PC-3 (cell line): ENCODE measurements at regions not wholly inside any gene's neighbourhood (a gene's known extent, or its start where the extent isn't known, plus 50 kb on each side); places are given as distances from the start of the nearest gene placed in this dataset.

ENCODE experiments used
- ATAC-seq: fragments of 200-7000 bp; cut with Tn5 transposase; 2 replicates; pipeline ENCODE4 v1.9.1; 2020; ENCODE audit warnings: mild to moderate bottlenecking, moderate library complexity
- BruUV-seq: library from RNA; stranded (reverse); fragments of 400-500 nt; replicated peaks from 2 replicates; lab custom pipeline; 2021; lab: Mats Ljungman, UMichigan
- CTCF ChIA-PET: fragments of 300-600 bp; sonication (Branson Sonifier 250); formaldehyde crosslinking; loops from one replicate; lab custom pipeline; 2022; ENCODE audit warnings: antibody characterized with exemption; lab: Charles Lee
- POLR2A ChIA-PET: fragments of 300-600 bp; sonication (Branson Sonifier 250); formaldehyde crosslinking; loops from one replicate; lab custom pipeline; 2022; ENCODE audit warnings: antibody characterized with exemption; ENCODE audit not compliant: unreplicated experiment; lab: Charles Lee
- DNase-seq: peaks from one replicate; pipeline ENCODE4 v3.0.0-alpha.2; 2015
- H2AFZ ChIP-seq: fragments of 300-600 bp; sonication (generic); 2 replicates; pipeline ENCODE4 v1.6.0; 2016; ENCODE audit warnings: antibody characterized with exemption, low read length
- H3F3A ChIP-seq: fragments of 300-600 bp; sonication (generic); one replicate; pipeline ENCODE4 v1.6.0; 2017; ENCODE audit warnings: antibody characterized with exemption, low read length, control low read depth, mild to moderate bottlenecking; ENCODE audit not compliant: unreplicated experiment
- H3K27ac ChIP-seq: fragments of 300-600 bp; sonication (generic); 2 replicates; pipeline ENCODE4 v1.5.1; 2016; ENCODE audit warnings: mild to moderate bottlenecking, low read length
- H3K27me3 ChIP-seq: fragments of 300-600 bp; sonication (generic); 2 replicates; pipeline ENCODE4 v1.6.1; 2016; ENCODE audit warnings: low read length, mixed read lengths
- H3K36me3 ChIP-seq: fragments of 300-600 bp; sonication (generic); 2 replicates; pipeline ENCODE4 v1.6.1; 2016; ENCODE audit warnings: low read depth, mixed run types, low read length, mixed read lengths
- H3K4me1 ChIP-seq: fragments of 300-600 bp; sonication (generic); 2 replicates; pipeline ENCODE4 v1.5.1; 2016; ENCODE audit warnings: low read length; ENCODE audit not compliant: insufficient read depth
- H3K4me2 ChIP-seq: fragments of 300-600 bp; sonication (generic); 2 replicates; pipeline ENCODE4 v1.6.0; 2016; ENCODE audit warnings: low read length
- H3K4me3 ChIP-seq: fragments of 300-600 bp; sonication (generic); 2 replicates; pipeline ENCODE4 v1.5.1; 2016; ENCODE audit warnings: mild to moderate bottlenecking, low read length, mixed read lengths
- H3K79me2 ChIP-seq: fragments of 300-600 bp; sonication (generic); 2 replicates; pipeline ENCODE4 v1.6.1; 2017; ENCODE audit warnings: low read length, mixed read lengths
- H3K9ac ChIP-seq: fragments of 300-600 bp; sonication (generic); 2 replicates; pipeline ENCODE4 v1.6.0; 2016; ENCODE audit warnings: mild to moderate bottlenecking, low read length
- H3K9me2 ChIP-seq: fragments of 300-600 bp; sonication (generic); replicated peaks from 2 replicates; pipeline ENCODE4 v1.6.1; 2016; ENCODE audit warnings: mixed run types, low read length, mixed read lengths
- H3K9me3 ChIP-seq: fragments of 300-600 bp; sonication (generic); 2 replicates; pipeline ENCODE4 v1.6.1; 2016; ENCODE audit warnings: low read length, mixed read lengths
- H4K20me1 ChIP-seq: fragments of 300-600 bp; sonication (generic); 2 replicates; pipeline ENCODE4 v1.6.1; 2016; ENCODE audit warnings: low read length, mixed read lengths
- EZH2 ChIP-seq: fragments of 300-600 bp; sonication (generic); IDR thresholded peaks from one replicate; pipeline ENCODE4 v1.6.1; 2017; ENCODE audit warnings: antibody characterized with exemption, mild to moderate bottlenecking, low read length; ENCODE audit not compliant: unreplicated experiment
- EZH2phosphoT487 ChIP-seq: fragments of 300-600 bp; sonication (generic); IDR thresholded peaks from 2 replicates; pipeline ENCODE4 v1.6.1; 2018; ENCODE audit warnings: mild to moderate bottlenecking, antibody characterized with exemption, low read length, borderline replicate concordance
- intact Hi-C: fragments of 100-400 bp; cut with micrococcal nuclease; formaldehyde crosslinking; loops from 2 replicates; pipeline ENCODE4 v1.9.0; 2023
- TF ChIP-seq, protein P1 (sequence below): fragments of 300-600 bp; sonication (generic); conservative IDR thresholded peaks from 2 replicates; pipeline ENCODE4 v1.5.1; 2017; ENCODE audit warnings: antibody characterized with exemption, low read depth, mild to moderate bottlenecking, low read length

GRCh38 chr12:72738811-72739210, 466.6 kb downstream of the TRHDE start:
- Histone ChIP-seq H3F3A (no peaks in the 10 kb centered on the region), H3K9me2 (no peaks in the 10 kb centered on the region)

DNA sequence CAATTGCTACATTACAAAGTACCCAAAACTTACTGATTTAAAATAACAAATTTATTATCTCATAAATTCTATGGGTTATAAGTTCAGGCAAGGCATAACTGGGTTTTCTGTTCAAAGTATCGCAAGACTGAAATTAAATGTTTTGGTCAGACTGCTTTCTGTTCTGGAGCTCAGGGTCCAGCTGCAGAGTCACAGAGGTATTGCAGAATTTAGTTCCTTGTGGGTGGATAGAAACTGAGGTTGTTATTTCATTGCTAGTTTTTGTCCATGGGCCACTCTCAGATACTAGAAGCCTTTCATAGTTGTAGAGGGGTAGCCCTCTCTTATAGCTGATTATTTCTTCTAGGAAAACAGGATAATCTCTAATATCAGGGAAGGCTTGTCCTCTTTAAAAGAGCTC, 467.9 kb downstream of the TRHDE start:
- CTCF ChIA-PET = no interaction called here
- Histone ChIP-seq H2AFZ (no peak overlapping the region), H3K36me3 (no peaks in the 10 kb centered on the region)

More at GRCh38 chr12:72738811-72739210, 466.6 kb downstream of the TRHDE start:
- ATAC-seq (no peak), DNase-seq (no peak)
- TF ChIP-seq EZH2 = no peak
- TF ChIP-seq, protein P1, sequence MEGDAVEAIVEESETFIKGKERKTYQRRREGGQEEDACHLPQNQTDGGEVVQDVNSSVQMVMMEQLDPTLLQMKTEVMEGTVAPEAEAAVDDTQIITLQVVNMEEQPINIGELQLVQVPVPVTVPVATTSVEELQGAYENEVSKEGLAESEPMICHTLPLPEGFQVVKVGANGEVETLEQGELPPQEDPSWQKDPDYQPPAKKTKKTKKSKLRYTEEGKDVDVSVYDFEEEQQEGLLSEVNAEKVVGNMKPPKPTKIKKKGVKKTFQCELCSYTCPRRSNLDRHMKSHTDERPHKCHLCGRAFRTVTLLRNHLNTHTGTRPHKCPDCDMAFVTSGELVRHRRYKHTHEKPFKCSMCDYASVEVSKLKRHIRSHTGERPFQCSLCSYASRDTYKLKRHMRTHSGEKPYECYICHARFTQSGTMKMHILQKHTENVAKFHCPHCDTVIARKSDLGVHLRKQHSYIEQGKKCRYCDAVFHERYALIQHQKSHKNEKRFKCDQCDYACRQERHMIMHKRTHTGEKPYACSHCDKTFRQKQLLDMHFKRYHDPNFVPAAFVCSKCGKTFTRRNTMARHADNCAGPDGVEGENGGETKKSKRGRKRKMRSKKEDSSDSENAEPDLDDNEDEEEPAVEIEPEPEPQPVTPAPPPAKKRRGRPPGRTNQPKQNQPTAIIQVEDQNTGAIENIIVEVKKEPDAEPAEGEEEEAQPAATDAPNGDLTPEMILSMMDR = no peak
- POLR2A ChIA-PET = interaction anchor here (0.6 kb wide), 1 partner anchor 826 kb away, joined by 3 read pairs; no protein-coding TSS in a partner anchor
- Histone ChIP-seq H3K27me3 (no peaks in the 10 kb centered on the region), H3K9me3 (0 out of 2 replicates have a peak, but pooled peaks cover 14% of the 10 kb centered on the region), H3K4me1 (no peaks in the 10 kb centered on the region), H3K4me2 (no peak overlapping the region), H4K20me1 (no peaks in the 10 kb centered on the region), H3K9ac (no peak overlapping the region), H3K79me2 (no peaks in the 10 kb centered on the region), H3K4me3 (no peak overlapping the region), H3K36me3 (no peaks in the 10 kb centered on the region), H2AFZ (no peak overlapping the region), H3K27ac (no peak overlapping the region)
- intact Hi-C loops = no loop called here
- BruUV-seq = no TSS peak
- CTCF ChIA-PET = no interaction called here

GRCh38 chr12:72742568-72742967, 470.4 kb downstream of the TRHDE start:
- ChIA-PET CTCF (no interaction called here), POLR2A (no interaction called here)
- Histone ChIP-seq H3K79me2 (no peaks in the 10 kb centered on the region), H3K36me3 (no peaks in the 10 kb centered on the region), H3K9ac (no peak overlapping the region), H3K4me3 (no peak overlapping the region), H3K4me1 (no peaks in the 10 kb centered on the region), H2AFZ (no peak overlapping the region), H3F3A (no peaks in the 10 kb centered on the region), H3K27me3 (no peaks in the 10 kb centered on the region), H3K9me3 (0 out of 2 replicates have a peak, but pooled peaks cover 14% of the 10 kb centered on the region), H3K27ac (no peak overlapping the region), H3K4me2 (no peak overlapping the region), H4K20me1 (no peaks in the 10 kb centered on the region), H3K9me2 (no peaks in the 10 kb centered on the region)
- ATAC-seq (no peak), DNase-seq (no peak)
- intact Hi-C loops = no loop called here
- BruUV-seq = no TSS peak
- no peak for TF ChIP-seq EZH2phosphoT487
- TF ChIP-seq, protein P1 = no peak

More for the DNA sequence above, 467.9 kb downstream of the TRHDE start:
- intact Hi-C loops = no loop called here
- no peak for DNase-seq
- no peaks in the 10 kb centered on the region for H3K9me2 ChIP-seq
- H3K9ac ChIP-seq = no peak overlapping the region
- H3K27me3 ChIP-seq = no peaks in the 10 kb centered on the region
- no peak overlapping the region for H3K4me3 ChIP-seq
- no peaks in the 10 kb centered on the region for H3F3A ChIP-seq
- H3K9me3 ChIP-seq = 0 out of 2 replicates have a peak, but pooled peaks cover 14% of the 10 kb centered on the region
- no TSS peak for BruUV-seq
- no peak overlapping the region for H3K27ac ChIP-seq
- POLR2A ChIA-PET = no interaction called here
- H3K79me2 ChIP-seq = no peaks in the 10 kb centered on the region
- no peaks in the 10 kb centered on the region for H4K20me1 ChIP-seq
- ATAC-seq = no peak
- H3K4me1 ChIP-seq = no peaks in the 10 kb centered on the region
- no peak overlapping the region for H3K4me2 ChIP-seq
- TF ChIP-seq, protein P1 = no peak
- TF ChIP-seq EZH2 = no peak
- TF ChIP-seq EZH2phosphoT487 = no peak
